ENCODE measurements at regions not wholly inside any gene's neighbourhood (a gene's known extent, or its start where the extent isn't known, plus 50 kb on each side); places are given as distances from the start of the nearest gene placed in this dataset.

DNA sequence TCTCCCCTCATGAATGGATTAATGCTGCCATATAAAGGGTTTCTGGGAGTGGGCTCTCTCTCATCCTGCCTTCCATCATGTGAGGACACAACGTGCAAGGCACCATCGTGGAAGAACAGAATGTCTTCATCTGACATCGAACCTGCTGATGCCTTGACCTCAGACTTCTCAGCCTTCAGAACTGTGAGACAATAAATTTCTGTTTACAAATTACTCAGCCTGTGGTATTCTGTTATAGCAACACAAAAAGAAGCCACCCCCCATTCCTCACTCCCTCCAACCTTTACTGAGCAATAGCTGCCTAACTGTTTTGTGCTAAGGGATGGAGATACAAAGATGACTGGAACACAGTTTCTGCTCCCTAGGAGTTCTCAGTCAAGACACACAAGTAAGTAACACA is 106.1 kb upstream of the PLET1 start:
- TF ChIP-seq, protein P1, sequence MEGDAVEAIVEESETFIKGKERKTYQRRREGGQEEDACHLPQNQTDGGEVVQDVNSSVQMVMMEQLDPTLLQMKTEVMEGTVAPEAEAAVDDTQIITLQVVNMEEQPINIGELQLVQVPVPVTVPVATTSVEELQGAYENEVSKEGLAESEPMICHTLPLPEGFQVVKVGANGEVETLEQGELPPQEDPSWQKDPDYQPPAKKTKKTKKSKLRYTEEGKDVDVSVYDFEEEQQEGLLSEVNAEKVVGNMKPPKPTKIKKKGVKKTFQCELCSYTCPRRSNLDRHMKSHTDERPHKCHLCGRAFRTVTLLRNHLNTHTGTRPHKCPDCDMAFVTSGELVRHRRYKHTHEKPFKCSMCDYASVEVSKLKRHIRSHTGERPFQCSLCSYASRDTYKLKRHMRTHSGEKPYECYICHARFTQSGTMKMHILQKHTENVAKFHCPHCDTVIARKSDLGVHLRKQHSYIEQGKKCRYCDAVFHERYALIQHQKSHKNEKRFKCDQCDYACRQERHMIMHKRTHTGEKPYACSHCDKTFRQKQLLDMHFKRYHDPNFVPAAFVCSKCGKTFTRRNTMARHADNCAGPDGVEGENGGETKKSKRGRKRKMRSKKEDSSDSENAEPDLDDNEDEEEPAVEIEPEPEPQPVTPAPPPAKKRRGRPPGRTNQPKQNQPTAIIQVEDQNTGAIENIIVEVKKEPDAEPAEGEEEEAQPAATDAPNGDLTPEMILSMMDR (IDR thresholded peaks at IDR 0.05), result no peak
- no peak for TF ChIP-seq POLR2A (IDR thresholded peaks at IDR 0.05)
- TF ChIP-seq POLR2AphosphoS5 (IDR thresholded peaks at IDR 0.05), result no peak

All from transverse colon (tissue), 4 donors.